Mucosa of descending colon (tissue), 3 donors: ENCODE measurements at regions not wholly inside any gene's neighbourhood (a gene's known extent, or its start where the extent isn't known, plus 50 kb on each side); places are given as distances from the start of the nearest gene placed in this dataset.

Experiments
- ATAC-seq: fragments of 200-7000 bp; cut with Tn5 transposase; one replicate; pipeline ENCODE4 v1.9.1; 2020; ENCODE audit warnings: mild to moderate bottlenecking, moderate library complexity
- DNase-seq, 3 donors: peaks; one replicate each; pipeline ENCODE4 v3.0.0-alpha.2; 2020
- H3K36me3 ChIP-seq: fragments of 200-600 bp; one replicate; pipeline ENCODE4 v1.8.0; 2021; ENCODE audit warnings: low read depth, mild to moderate bottlenecking
- H3K4me1 ChIP-seq: fragments of 200-600 bp; one replicate; pipeline ENCODE4 v1.8.0; 2021; ENCODE audit warnings: low read depth, mild to moderate bottlenecking
- H3K4me3 ChIP-seq: fragments of 200-600 bp; one replicate; pipeline ENCODE4 v1.8.0; 2021; ENCODE audit warnings: mild to moderate bottlenecking
- H3K9me3 ChIP-seq: fragments of 200-600 bp; one replicate; pipeline ENCODE4 v1.8.0; 2021; ENCODE audit warnings: mild to moderate bottlenecking
- intact Hi-C, 2 donors: fragments of 100-400 bp; cut with DNase I in 1 of 2; cut with micrococcal nuclease in 1 of 2; formaldehyde crosslinking; loops; one replicate each; pipeline versions ENCODE4 v1.11.0 to v1.11.1; 2022; cut with DNase I, micrococcal nuclease
- TF ChIP-seq, protein P1 (sequence below): fragments of 200-600 bp; IDR thresholded peaks from one replicate; pipeline ENCODE4 v1.8.0; 2022; ENCODE audit warnings: antibody characterized with exemption, mild to moderate bottlenecking
- donor health status: DM: no; HTN: no; CAD: no; lungs with moderate emphysema.
- donor health status: DM: no; HTN: no; CAD: no.
- donor health status: DM: no; HTN: yes; CAD: no.

DNA sequence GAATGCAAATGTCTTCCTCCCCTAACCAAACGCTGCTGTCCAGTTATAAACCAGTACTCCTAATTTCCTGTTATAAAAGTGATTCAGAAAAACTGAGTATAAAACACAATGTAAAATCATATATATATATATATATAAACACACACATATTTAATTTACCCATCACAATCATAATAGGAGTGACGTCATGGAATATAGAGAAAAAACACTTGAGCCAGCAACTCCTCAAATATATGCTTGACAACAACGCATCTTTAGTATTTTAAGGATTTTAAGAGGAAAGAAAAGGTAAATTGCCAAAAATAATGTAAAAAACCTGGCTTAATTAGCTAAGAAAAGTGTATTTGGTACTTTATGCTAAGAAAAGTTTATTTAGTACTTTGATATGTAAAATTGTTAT is 2701.7 kb downstream of the PCDH7 start:
- no peak for ATAC-seq
- H3K4me1 ChIP-seq = no peaks in the 10 kb centered on the region
- TF ChIP-seq, protein P1, sequence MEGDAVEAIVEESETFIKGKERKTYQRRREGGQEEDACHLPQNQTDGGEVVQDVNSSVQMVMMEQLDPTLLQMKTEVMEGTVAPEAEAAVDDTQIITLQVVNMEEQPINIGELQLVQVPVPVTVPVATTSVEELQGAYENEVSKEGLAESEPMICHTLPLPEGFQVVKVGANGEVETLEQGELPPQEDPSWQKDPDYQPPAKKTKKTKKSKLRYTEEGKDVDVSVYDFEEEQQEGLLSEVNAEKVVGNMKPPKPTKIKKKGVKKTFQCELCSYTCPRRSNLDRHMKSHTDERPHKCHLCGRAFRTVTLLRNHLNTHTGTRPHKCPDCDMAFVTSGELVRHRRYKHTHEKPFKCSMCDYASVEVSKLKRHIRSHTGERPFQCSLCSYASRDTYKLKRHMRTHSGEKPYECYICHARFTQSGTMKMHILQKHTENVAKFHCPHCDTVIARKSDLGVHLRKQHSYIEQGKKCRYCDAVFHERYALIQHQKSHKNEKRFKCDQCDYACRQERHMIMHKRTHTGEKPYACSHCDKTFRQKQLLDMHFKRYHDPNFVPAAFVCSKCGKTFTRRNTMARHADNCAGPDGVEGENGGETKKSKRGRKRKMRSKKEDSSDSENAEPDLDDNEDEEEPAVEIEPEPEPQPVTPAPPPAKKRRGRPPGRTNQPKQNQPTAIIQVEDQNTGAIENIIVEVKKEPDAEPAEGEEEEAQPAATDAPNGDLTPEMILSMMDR = no peak
- DNase-seq = no peak
- no peaks in the 10 kb centered on the region for H3K36me3 ChIP-seq
- intact Hi-C loops = no loop called here
- peaks cover 16% of the 10 kb centered on the region for H3K9me3 ChIP-seq
- H3K4me3 ChIP-seq = no peak overlapping the region

DNA sequence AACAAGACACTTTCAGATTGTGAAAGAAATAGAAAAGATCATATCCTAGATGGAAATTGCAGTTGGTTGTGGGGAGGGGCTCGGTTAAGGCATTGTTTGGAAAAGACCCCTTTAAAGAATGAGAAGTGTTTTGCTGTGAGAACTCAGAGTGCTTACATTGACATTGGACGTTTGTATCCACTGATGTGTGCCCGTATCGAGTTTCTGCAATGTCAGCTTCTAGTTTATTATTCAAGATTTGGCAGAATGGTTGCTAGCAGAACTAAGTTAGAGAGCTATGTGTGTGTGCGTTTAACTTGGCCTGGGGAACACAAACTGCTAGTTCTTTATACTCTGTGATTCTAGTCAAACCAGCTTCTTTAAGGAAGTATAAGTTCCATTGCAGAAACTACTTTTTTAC is 2702.5 kb downstream of the PCDH7 start:
- TF ChIP-seq, protein P1 = no peak
- intact Hi-C loops = no loop called here

DNA sequence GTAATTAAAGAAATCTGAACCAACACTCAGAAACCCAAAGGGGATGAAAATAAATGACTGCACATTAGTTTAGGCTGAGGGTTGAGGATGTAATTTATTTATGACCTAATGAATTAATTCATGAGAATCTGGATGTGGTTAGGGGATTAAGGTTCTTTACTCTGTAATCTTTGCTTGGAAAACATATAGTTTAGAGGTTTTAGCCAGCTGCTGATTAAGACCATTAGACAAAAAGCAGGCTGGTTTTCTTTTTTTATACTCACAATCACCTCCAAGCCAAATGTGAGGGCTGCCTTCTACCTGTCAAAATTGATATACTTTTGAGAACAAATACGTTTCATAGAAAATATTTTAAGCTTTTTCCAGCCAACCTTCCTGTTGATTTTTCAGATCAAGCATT is 2705.8 kb downstream of the PCDH7 start:
- intact Hi-C loops = no loop called here
- Histone ChIP-seq H3K4me3 (no peak overlapping the region), H3K4me1 (no peaks in the 10 kb centered on the region), H3K9me3 (peaks cover 3% of the 10 kb centered on the region), H3K36me3 (no peaks in the 10 kb centered on the region)
- DNase-seq (no peak), ATAC-seq (no peak)
- TF ChIP-seq, protein P1 = no peak

More for the DNA sequence above, 2702.5 kb downstream of the PCDH7 start:
- Histone ChIP-seq H3K4me3 (no peak overlapping the region), H3K4me1 (no peaks in the 10 kb centered on the region), H3K36me3 (no peaks in the 10 kb centered on the region), H3K9me3 (peaks cover 16% of the 10 kb centered on the region)
- ATAC-seq (no peak), DNase-seq (no peak)

DNA sequence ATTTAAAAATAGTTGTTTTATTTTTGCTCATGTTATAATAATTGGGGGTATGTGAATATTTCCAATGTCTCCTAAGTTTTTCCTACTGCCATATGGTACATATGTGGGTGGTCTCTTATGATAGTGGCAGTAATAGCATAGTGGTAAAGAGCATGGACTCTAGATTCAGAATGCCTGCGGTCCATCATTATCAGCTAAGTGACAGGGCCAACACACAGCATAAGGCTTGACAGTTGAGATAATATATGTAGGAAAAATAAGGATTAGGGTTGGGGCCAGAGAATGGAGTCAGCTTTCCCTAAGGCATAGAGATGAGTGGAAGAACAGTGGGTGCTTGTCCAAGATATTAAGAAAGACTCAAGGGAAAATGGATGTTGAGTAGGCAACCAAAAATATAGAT is 2707.5 kb downstream of the PCDH7 start:
- Histone ChIP-seq H3K4me1 (no peaks in the 10 kb centered on the region), H3K4me3 (no peak overlapping the region), H3K9me3 (no peaks in the 10 kb centered on the region), H3K36me3 (no peaks in the 10 kb centered on the region)
- intact Hi-C loops = no loop called here
- ATAC-seq (no peak), DNase-seq (no peak)
- TF ChIP-seq, protein P1 = no peak

DNA sequence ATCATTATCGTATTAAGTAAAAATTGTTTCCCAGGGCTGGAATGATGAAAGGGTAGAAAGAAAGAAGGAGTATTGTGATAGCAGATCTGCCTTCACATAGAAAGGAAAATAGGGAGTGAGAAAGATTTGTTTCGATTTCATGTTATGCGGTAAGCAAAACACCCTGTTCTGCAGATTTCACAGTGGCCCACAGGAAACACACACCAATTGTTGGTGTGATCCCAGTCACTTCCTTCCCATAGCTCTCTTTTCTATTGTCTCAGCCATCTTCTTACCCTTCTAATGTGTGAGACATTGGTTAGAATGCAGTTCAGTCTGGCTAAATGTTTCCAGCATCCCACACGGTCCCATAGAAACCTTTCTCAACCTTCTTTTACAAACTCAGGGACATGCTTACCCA is 2709.8 kb downstream of the PCDH7 start:
- intact Hi-C loops = no loop called here
- H3K36me3 ChIP-seq = no peaks in the 10 kb centered on the region
- no peaks in the 10 kb centered on the region for H3K9me3 ChIP-seq
- TF ChIP-seq, protein P1 = no peak
- no peak overlapping the region for H3K4me3 ChIP-seq
- no peak for ATAC-seq
- no peaks in the 10 kb centered on the region for H3K4me1 ChIP-seq
- DNase-seq = no peak

DNA sequence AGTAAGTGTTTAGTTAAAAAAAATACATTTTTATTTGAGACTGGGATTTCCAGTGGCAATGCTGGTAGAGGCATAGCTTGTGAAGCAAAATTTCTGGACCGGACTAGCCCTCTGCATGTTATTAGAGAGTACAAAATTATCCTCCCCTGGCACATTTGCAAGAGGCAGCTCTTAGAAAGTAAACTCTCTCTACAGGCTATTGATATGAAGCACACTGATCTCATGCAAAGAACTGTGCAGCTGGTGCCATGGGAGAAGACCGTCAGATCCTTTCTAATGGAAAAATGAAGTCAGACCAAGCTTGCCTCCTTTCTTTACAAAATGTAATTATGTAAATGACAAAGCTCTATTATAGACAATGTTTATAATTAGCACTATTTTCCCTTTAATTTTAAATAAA is 2717.2 kb downstream of the PCDH7 start:
- Histone ChIP-seq H3K4me1 (no peaks in the 10 kb centered on the region), H3K36me3 (no peaks in the 10 kb centered on the region), H3K9me3 (peaks cover 15% of the 10 kb centered on the region), H3K4me3 (no peak overlapping the region)
- no peak for ATAC-seq
- intact Hi-C loops = no loop called here
- TF ChIP-seq, protein P1 = no peak
- no peak for DNase-seq
